HCT116 (cell line): ENCODE measurements at regions not wholly inside any gene's neighbourhood (a gene's known extent, or its start where the extent isn't known, plus 50 kb on each side); places are given as distances from the start of the nearest gene placed in this dataset.

Experiments
- ATF3 ChIP-seq: IDR thresholded peaks from 2 replicates; pipeline ENCODE4 v1.6.1; 2012
- CEBPB ChIP-seq: IDR thresholded peaks from 2 replicates; pipeline ENCODE4 v1.6.1; 2012; ENCODE audit warnings: low read depth
- CTCF ChIP-seq, 3 experiments: fragments of 200-600 bp in 1 of 3; sonication (generic) in 1 of 3; IDR thresholded peaks in 2 of 3; conservative IDR thresholded peaks in 1 of 3; 2 replicates each; pipeline ENCODE4 v1.5.1; 2012 to 2017; ENCODE audit warnings: low read depth in 2 of 3, low read length in 2 of 3, antibody characterized with exemption in 1 of 3, borderline replicate concordance in 1 of 3, control low read depth in 1 of 3, mild to moderate bottlenecking in 1 of 3, mixed read lengths in 1 of 3, mixed run types in 1 of 3, moderate library complexity in 1 of 3; ENCODE audit not compliant: insufficient read depth in 1 of 3
- ELF1 ChIP-seq: IDR thresholded peaks from 2 replicates; pipeline ENCODE4 v1.6.1; 2012; ENCODE audit warnings: low read depth, borderline replicate concordance
- EZH2 ChIP-seq: fragments of 200-600 bp; sonication (generic); IDR thresholded peaks from 2 replicates; pipeline ENCODE4 v1.6.1; 2017; ENCODE audit warnings: antibody characterized with exemption, mixed run types
- EZH2phosphoT487 ChIP-seq: fragments of 200-600 bp; IDR thresholded peaks from 2 replicates; pipeline ENCODE4 v1.6.1; 2018; ENCODE audit warnings: antibody characterized with exemption, borderline replicate concordance
- FOSL1 ChIP-seq: IDR thresholded peaks from 2 replicates; pipeline ENCODE4 v1.6.1; 2012; ENCODE audit warnings: low read depth
- POLR2A ChIP-seq: IDR thresholded peaks from 2 replicates; pipeline ENCODE4 v1.7.0; 2011; ENCODE audit warnings: borderline replicate concordance; ENCODE audit not compliant: insufficient read depth, insufficient read length; ENCODE audit errors: extremely low read depth
- POLR2AphosphoS5 ChIP-seq: IDR thresholded peaks from 2 replicates; pipeline ENCODE4 v1.6.1; 2011; ENCODE audit warnings: mild to moderate bottlenecking, low read depth, low read length, moderate library complexity
- SP1 ChIP-seq: IDR thresholded peaks from 2 replicates; pipeline ENCODE4 v1.6.1; 2012; ENCODE audit warnings: low read depth
- SRF ChIP-seq: IDR thresholded peaks from 2 replicates; pipeline ENCODE4 v1.6.1; 2012; ENCODE audit warnings: low read depth
- YY1 ChIP-seq: IDR thresholded peaks from 2 replicates; pipeline ENCODE4 v1.6.1; 2011; ENCODE audit warnings: low read length, low read depth, moderate library complexity, mild to moderate bottlenecking; ENCODE audit not compliant: insufficient replicate concordance; ENCODE audit errors: extremely low read depth

- TF ChIP-seq ATF3, result no peak
- no peak for TF ChIP-seq CTCF (IDR thresholded peaks at IDR 0.05 in 2 of 3, conservative IDR thresholded peaks at IDR 0.05 in 1 of 3; ENCODE audit: borderline replicate concordance in 1 of 3, insufficient read depth in 1 of 3, low read depth in 2 of 3, low read length in 2 of 3)
- no peak for TF ChIP-seq ELF1
- no peak for TF ChIP-seq POLR2AphosphoS5
- no peak for TF ChIP-seq YY1
- TF ChIP-seq EZH2phosphoT487, result no peak
- TF ChIP-seq SP1, result no peak
- no peak for TF ChIP-seq SRF
- no peak for TF ChIP-seq FOSL1
- TF ChIP-seq EZH2, result no peak
- no peak for TF ChIP-seq POLR2A
- no peak for TF ChIP-seq CEBPB
Observed at GRCh38 chr15:62732078-62732477, 310.5 kb upstream of the TPM1 start.
